SK-N-SH treated with all-trans-retinoic acid at 6 μM for 48 hours (cell line): ENCODE measurements at regions not wholly inside any gene's neighbourhood (a gene's known extent, or its start where the extent isn't known, plus 50 kb on each side); places are given as distances from the start of the nearest gene placed in this dataset.

Source experiments
- ATAC-seq: fragments of 200-7000 bp; cut with Tn5 transposase; 3 replicates; pipeline ENCODE4 v1.9.1; 2020; ENCODE audit warnings: mild to moderate bottlenecking, moderate library complexity
- ARNTL ChIP-seq: fragments of 450-650 bp; formaldehyde crosslinking; IDR thresholded peaks from 2 replicates; pipeline ENCODE4 v1.5.0; 2020; ENCODE audit warnings: low read depth, mild to moderate bottlenecking, moderate library complexity, borderline replicate concordance
- BACH2 ChIP-seq: fragments of 250-450 bp; sonication (Bioruptor Pico); IDR thresholded peaks from 2 replicates; pipeline ENCODE4 v1.9.0; 2021; ENCODE audit warnings: mild to moderate bottlenecking, borderline replicate concordance
- CSDC2 ChIP-seq: fragments of 250-450 bp; sonication (Bioruptor Pico); IDR thresholded peaks from 2 replicates; pipeline ENCODE4 v1.5.0; 2020; ENCODE audit warnings: mild to moderate bottlenecking, moderate library complexity
- ESRRG ChIP-seq: fragments of 250-450 bp; sonication (Bioruptor Pico); IDR thresholded peaks from 2 replicates; pipeline ENCODE4 v1.6.1; 2021; ENCODE audit warnings: mild to moderate bottlenecking
- GLIS3 ChIP-seq: fragments of 250-450 bp; sonication (Bioruptor Pico); IDR thresholded peaks from 2 replicates; pipeline ENCODE4 v1.5.0; 2020; ENCODE audit warnings: mild to moderate bottlenecking, moderate library complexity
- ISL1 ChIP-seq: fragments of 250-450 bp; sonication (Bioruptor Pico); IDR thresholded peaks from 2 replicates; pipeline ENCODE4 v2.1.2; 2022; ENCODE audit warnings: mild to moderate bottlenecking, moderate library complexity
- OSR1 ChIP-seq: fragments of 250-450 bp; sonication (Bioruptor Pico); IDR thresholded peaks from 2 replicates; pipeline ENCODE4 v1.8.0; 2022; ENCODE audit warnings: moderate library complexity, mild to moderate bottlenecking, inconsistent platforms
- PATZ1 ChIP-seq: fragments of 250-450 bp; sonication (Bioruptor Pico); IDR thresholded peaks from 2 replicates; pipeline ENCODE4 v1.8.0; 2020; ENCODE audit warnings: mild to moderate bottlenecking, moderate library complexity, borderline replicate concordance
- RARB ChIP-seq: fragments of 250-450 bp; sonication (Bioruptor Pico); IDR thresholded peaks from 2 replicates; pipeline ENCODE4 v1.8.0; 2021; ENCODE audit warnings: mild to moderate bottlenecking, moderate library complexity
- SNAI2 ChIP-seq: fragments of 250-450 bp; sonication (Bioruptor Pico); IDR thresholded peaks from 2 replicates; pipeline ENCODE4 v1.5.0; 2020; ENCODE audit warnings: mild to moderate bottlenecking, moderate library complexity
- TCF4 ChIP-seq: fragments of 250-450 bp; sonication (Bioruptor Pico); IDR thresholded peaks from 2 replicates; pipeline ENCODE4 v1.8.0; 2021; ENCODE audit warnings: mild to moderate bottlenecking, moderate library complexity, borderline replicate concordance
- TOX ChIP-seq: fragments of 250-450 bp; sonication (Bioruptor Pico); IDR thresholded peaks from 2 replicates; pipeline ENCODE4 v1.8.0; 2021; ENCODE audit warnings: mild to moderate bottlenecking, moderate library complexity, borderline replicate concordance
- ZC3H10 ChIP-seq: fragments of 250-450 bp; sonication (Bioruptor Pico); IDR thresholded peaks from 2 replicates; pipeline ENCODE4 v1.5.1; 2021; ENCODE audit warnings: mild to moderate bottlenecking, moderate library complexity
- ZFP3 ChIP-seq: fragments of 250-450 bp; sonication (Bioruptor Pico); IDR thresholded peaks from 2 replicates; pipeline ENCODE4 v1.5.0; 2020; ENCODE audit warnings: mild to moderate bottlenecking, moderate library complexity
- ZFP30 ChIP-seq: fragments of 450-650 bp; formaldehyde crosslinking; IDR thresholded peaks from 2 replicates; pipeline ENCODE4 v1.5.0; 2022; ENCODE audit warnings: mild to moderate bottlenecking, moderate library complexity
- ZNF565 ChIP-seq: fragments of 450-650 bp; formaldehyde crosslinking; conservative IDR thresholded peaks from 2 replicates; pipeline ENCODE4 v1.5.0; 2020; ENCODE audit warnings: low read depth, mild to moderate bottlenecking, moderate library complexity
- ZNF70 ChIP-seq: fragments of 450-650 bp; formaldehyde crosslinking; IDR thresholded peaks from 2 replicates; pipeline ENCODE4 v1.5.0; 2020; ENCODE audit warnings: mild to moderate bottlenecking, moderate library complexity
- ZNF8 ChIP-seq: fragments of 450-650 bp; formaldehyde crosslinking; IDR thresholded peaks from 2 replicates; pipeline ENCODE4 v1.5.0; 2020; ENCODE audit warnings: mild to moderate bottlenecking, moderate library complexity
- TF ChIP-seq, protein P1 (sequence below): fragments of 250-450 bp; sonication (Bioruptor Pico); IDR thresholded peaks from 2 replicates; pipeline ENCODE4 v1.5.1; 2020; ENCODE audit warnings: low read depth, mild to moderate bottlenecking, moderate library complexity
- TF ChIP-seq, protein P2 (sequence below): fragments of 250-450 bp; sonication (Bioruptor Pico); IDR thresholded peaks from 2 replicates; pipeline ENCODE4 v1.5.1; 2021; ENCODE audit warnings: mild to moderate bottlenecking, moderate library complexity
- TF ChIP-seq, protein P3 (sequence below): fragments of 250-450 bp; sonication (Bioruptor Pico); IDR thresholded peaks from 2 replicates; pipeline ENCODE4 v1.8.0; 2021; ENCODE audit warnings: low read depth, mild to moderate bottlenecking, moderate library complexity, borderline replicate concordance
- TF ChIP-seq, protein P4 (sequence below): fragments of 250-450 bp; sonication (Bioruptor Pico); IDR thresholded peaks from 2 replicates; pipeline ENCODE4 v1.5.0; 2020; ENCODE audit warnings: mild to moderate bottlenecking, moderate library complexity

DNA sequence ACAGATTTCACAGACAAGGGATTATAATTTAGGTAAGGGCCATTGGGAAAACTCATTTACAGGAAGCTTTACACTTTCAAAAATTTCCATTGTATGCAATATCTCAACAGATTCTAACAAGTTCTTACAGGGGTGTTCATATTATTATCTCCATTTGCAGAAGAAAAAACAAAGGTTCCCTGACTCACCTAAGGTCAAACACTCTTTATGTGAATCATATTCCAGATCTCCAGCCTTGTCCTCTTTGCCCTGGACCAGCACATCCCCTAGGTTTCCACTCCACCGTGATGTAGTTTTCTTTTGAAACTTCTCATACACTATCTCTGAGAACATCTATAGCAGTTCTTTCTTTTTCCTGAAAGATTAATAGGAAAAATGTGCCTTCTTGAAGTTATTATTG is 96.4 kb upstream of the HS3ST1 start:
- no peak for TF ChIP-seq ISL1
- TF ChIP-seq PATZ1 (CRISPR knock-in tag): no peak
- TF ChIP-seq, protein P1, sequence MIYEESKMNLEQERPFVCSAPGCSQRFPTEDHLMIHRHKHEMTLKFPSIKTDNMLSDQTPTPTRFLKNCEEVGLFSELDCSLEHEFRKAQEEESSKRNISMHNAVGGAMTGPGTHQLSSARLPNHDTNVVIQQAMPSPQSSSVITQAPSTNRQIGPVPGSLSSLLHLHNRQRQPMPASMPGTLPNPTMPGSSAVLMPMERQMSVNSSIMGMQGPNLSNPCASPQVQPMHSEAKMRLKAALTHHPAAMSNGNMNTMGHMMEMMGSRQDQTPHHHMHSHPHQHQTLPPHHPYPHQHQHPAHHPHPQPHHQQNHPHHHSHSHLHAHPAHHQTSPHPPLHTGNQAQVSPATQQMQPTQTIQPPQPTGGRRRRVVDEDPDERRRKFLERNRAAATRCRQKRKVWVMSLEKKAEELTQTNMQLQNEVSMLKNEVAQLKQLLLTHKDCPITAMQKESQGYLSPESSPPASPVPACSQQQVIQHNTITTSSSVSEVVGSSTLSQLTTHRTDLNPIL: no peak
- TF ChIP-seq, protein P2, sequence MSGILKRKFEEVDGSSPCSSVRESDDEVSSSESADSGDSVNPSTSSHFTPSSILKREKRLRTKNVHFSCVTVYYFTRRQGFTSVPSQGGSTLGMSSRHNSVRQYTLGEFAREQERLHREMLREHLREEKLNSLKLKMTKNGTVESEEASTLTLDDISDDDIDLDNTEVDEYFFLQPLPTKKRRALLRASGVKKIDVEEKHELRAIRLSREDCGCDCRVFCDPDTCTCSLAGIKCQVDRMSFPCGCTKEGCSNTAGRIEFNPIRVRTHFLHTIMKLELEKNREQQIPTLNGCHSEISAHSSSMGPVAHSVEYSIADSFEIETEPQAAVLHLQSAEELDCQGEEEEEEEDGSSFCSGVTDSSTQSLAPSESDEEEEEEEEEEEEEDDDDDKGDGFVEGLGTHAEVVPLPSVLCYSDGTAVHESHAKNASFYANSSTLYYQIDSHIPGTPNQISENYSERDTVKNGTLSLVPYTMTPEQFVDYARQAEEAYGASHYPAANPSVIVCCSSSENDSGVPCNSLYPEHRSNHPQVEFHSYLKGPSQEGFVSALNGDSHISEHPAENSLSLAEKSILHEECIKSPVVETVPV: no peak
- TF ChIP-seq ZNF8 (CRISPR knock-in tag): no peak
- no peak for TF ChIP-seq GLIS3 (CRISPR knock-in tag)
- no peak for TF ChIP-seq BACH2
- TF ChIP-seq ZNF70 (CRISPR knock-in tag): no peak
- TF ChIP-seq OSR1 (CRISPR knock-in tag): no peak
- no peak for TF ChIP-seq CSDC2 (CRISPR knock-in tag)
- TF ChIP-seq RARB: no peak
- no peak for TF ChIP-seq TCF4 (CRISPR knock-in tag)
- TF ChIP-seq SNAI2: no peak
- TF ChIP-seq, protein P3, sequence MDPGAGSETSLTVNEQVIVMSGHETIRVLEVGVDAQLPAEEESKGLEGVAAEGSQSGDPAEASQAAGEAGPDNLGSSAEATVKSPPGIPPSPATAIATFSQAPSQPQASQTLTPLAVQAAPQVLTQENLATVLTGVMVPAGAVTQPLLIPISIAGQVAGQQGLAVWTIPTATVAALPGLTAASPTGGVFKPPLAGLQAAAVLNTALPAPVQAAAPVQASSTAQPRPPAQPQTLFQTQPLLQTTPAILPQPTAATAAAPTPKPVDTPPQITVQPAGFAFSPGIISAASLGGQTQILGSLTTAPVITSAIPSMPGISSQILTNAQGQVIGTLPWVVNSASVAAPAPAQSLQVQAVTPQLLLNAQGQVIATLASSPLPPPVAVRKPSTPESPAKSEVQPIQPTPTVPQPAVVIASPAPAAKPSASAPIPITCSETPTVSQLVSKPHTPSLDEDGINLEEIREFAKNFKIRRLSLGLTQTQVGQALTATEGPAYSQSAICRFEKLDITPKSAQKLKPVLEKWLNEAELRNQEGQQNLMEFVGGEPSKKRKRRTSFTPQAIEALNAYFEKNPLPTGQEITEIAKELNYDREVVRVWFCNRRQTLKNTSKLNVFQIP (CRISPR knock-in tag): no peak
- TF ChIP-seq ZFP30: no peak
- TF ChIP-seq ZC3H10: no peak
- TF ChIP-seq, protein P4, sequence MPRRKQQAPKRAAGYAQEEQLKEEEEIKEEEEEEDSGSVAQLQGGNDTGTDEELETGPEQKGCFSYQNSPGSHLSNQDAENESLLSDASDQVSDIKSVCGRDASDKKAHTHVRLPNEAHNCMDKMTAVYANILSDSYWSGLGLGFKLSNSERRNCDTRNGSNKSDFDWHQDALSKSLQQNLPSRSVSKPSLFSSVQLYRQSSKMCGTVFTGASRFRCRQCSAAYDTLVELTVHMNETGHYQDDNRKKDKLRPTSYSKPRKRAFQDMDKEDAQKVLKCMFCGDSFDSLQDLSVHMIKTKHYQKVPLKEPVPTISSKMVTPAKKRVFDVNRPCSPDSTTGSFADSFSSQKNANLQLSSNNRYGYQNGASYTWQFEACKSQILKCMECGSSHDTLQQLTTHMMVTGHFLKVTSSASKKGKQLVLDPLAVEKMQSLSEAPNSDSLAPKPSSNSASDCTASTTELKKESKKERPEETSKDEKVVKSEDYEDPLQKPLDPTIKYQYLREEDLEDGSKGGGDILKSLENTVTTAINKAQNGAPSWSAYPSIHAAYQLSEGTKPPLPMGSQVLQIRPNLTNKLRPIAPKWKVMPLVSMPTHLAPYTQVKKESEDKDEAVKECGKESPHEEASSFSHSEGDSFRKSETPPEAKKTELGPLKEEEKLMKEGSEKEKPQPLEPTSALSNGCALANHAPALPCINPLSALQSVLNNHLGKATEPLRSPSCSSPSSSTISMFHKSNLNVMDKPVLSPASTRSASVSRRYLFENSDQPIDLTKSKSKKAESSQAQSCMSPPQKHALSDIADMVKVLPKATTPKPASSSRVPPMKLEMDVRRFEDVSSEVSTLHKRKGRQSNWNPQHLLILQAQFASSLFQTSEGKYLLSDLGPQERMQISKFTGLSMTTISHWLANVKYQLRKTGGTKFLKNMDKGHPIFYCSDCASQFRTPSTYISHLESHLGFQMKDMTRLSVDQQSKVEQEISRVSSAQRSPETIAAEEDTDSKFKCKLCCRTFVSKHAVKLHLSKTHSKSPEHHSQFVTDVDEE (CRISPR knock-in tag): no peak
- no peak for TF ChIP-seq ESRRG (CRISPR knock-in tag)
- TF ChIP-seq ZNF565 (CRISPR knock-in tag): no peak
- TF ChIP-seq ARNTL: no peak
- no peak for ATAC-seq

DNA sequence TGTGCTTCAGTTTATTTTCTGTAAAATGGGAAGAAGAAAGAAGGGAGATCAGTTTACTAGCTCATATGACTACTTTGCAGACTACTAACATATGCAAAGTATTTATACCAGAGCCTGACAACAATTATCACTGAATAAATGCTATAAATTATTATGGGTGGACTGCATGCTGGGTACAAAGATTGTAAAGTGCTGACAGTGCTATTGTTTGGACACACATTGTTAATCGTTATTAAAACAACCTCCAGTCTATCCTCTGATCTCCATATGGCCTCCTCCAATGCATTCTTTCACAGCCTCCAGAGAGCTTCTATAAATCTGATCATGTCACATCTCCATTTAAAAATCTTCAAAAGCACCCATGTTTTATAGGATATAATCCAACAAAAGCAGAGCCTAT is 90.1 kb upstream of the HS3ST1 start:
- no peak for ATAC-seq
- no peak for TF ChIP-seq ZNF8 (CRISPR knock-in tag)
- no peak for TF ChIP-seq ZNF70 (CRISPR knock-in tag)
- TF ChIP-seq, protein P2: no peak
- TF ChIP-seq ARNTL: no peak
- no peak for TF ChIP-seq TOX (CRISPR knock-in tag)
- no peak for TF ChIP-seq ZNF565 (CRISPR knock-in tag)
- no peak for TF ChIP-seq SNAI2
- no peak for TF ChIP-seq BACH2
- no peak for TF ChIP-seq ESRRG (CRISPR knock-in tag)
- no peak for TF ChIP-seq GLIS3 (CRISPR knock-in tag)
- no peak for TF ChIP-seq ZFP3
- no peak for TF ChIP-seq ZFP30
